ENCODE measurements at regions not wholly inside any gene's neighbourhood (a gene's known extent, or its start where the extent isn't known, plus 50 kb on each side); places are given as distances from the start of the nearest gene placed in this dataset.

DNA sequence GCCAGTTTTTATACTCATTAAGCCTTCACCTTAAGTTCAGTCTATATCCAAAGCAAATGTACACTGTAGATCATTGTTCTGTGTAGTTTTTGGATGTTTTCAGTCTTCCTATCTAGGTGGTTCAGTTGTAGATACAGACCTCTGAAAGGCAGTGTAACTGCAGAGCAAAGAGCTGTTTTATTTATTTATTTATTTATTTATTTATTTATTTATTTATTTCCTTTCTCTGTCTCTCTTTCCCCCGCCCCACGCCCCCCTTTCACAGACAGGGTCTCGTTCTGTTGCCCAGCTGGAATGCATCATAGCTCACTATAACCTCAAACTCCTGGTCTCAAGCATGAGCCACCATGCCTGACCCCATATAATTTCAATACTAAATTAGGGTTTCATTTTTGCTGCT is 281.8 kb upstream of the KLHL1 start:
- no peaks in the 10 kb centered on the region for H3K36me3 Mint-ChIP-seq

DNA sequence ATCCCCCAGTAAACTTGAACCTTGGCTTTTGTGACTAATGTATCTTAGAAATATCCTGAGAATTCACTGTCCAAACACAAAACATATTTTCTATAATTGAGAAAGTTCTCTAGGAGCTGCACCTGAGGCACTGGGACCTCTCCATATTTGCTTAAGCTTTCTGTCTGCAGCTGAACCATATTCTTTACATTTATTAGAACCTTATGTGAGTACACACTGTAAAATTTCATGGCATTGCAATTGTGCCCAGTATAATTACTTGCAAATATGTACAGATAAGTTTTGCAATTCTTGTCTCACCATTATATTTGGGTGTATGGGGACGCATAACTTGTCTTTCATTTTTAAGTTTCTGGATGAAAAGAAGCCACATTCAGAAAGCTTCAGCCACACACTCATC is 280.7 kb upstream of the KLHL1 start:
- H3K27me3 Mint-ChIP-seq: no peaks in the 10 kb centered on the region
- H3K4me3 Mint-ChIP-seq: no peak overlapping the region
- DNase-seq: no peak
- H3K4me1 Mint-ChIP-seq: no peaks in the 10 kb centered on the region
- H3K27ac Mint-ChIP-seq: no peak overlapping the region
- no peaks in the 10 kb centered on the region for H3K9me3 Mint-ChIP-seq
- H3K36me3 Mint-ChIP-seq: no peaks in the 10 kb centered on the region

More for the DNA sequence above, 281.8 kb upstream of the KLHL1 start:
- H3K4me3 Mint-ChIP-seq: no peak overlapping the region
- H3K4me1 Mint-ChIP-seq: no peaks in the 10 kb centered on the region
- no peak for DNase-seq
- H3K27me3 Mint-ChIP-seq: no peaks in the 10 kb centered on the region
- H3K9me3 Mint-ChIP-seq: no peaks in the 10 kb centered on the region
- no peak overlapping the region for H3K27ac Mint-ChIP-seq

DNA sequence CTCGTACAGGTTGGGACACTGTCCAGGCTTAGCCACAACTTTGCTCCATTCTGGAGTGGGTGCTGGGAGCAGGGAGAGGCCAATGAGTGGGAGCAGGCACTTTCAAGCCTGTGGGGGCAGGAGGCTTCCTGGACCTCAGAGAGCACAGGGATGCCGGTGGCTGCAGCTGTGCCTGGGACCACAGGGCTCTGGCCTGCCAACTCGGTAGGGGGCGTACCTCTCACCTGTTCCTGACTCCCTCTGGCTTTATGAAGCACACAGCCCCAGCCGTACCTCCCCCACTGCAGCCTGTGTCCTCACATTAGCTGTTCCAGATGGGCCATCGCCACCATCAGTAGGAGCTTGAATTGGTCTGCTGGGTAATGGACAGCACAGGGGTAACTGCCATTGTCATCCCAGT is 278.7 kb upstream of the KLHL1 start:
- no peak overlapping the region for H3K27ac Mint-ChIP-seq
- no peaks in the 10 kb centered on the region for H3K27me3 Mint-ChIP-seq
- H3K4me1 Mint-ChIP-seq: no peaks in the 10 kb centered on the region
- H3K4me3 Mint-ChIP-seq: no peak overlapping the region
- DNase-seq: no peak
- H3K36me3 Mint-ChIP-seq: no peaks in the 10 kb centered on the region
- H3K9me3 Mint-ChIP-seq: no peaks in the 10 kb centered on the region

DNA sequence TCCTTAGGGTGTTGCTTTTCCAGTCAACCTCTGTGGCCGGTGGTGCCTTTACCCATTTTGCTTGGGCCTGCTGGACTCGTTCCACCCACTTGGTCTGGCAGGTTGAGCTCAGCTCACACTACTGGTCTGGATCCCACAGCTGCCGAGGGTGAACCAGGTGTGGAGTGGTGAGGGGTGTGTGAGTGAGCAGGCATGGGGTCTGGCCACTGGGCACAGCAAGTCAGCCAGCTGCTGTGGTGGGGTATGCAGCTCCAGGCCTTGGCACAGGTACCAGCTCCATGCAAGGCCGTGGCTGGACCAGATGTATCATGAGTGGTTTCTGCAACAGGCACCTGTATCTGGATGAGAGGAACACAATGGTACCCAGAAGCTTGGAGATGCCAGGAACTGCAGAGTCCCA is 277.6 kb upstream of the KLHL1 start:
- Mint-ChIP-seq H3K27me3 (no peaks in the 10 kb centered on the region), H3K4me3 (no peak overlapping the region), H3K9me3 (no peaks in the 10 kb centered on the region), H3K4me1 (no peaks in the 10 kb centered on the region), H3K27ac (no peak overlapping the region), H3K36me3 (no peaks in the 10 kb centered on the region)
- no peak for DNase-seq

DNA sequence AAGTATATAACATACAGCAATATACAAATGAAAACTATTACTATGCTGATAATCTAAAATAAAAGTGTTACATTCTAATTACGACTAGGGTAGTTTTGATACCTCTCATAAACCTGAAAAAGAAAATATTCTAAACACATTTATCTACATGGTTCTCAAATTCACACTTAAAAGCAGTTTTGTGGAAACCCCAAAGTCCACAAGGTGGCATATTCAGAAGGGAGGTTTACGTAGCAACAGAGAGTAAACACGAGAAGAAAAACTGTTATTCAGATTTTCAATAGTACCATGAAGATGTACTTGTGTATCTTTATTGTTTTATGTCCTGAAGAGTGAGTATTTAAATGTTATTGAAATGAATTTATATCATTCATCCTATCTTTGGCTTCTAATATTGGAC is 275.9 kb upstream of the KLHL1 start:
- Mint-ChIP-seq H3K4me3 (no peak overlapping the region), H3K4me1 (no peaks in the 10 kb centered on the region)

DNA sequence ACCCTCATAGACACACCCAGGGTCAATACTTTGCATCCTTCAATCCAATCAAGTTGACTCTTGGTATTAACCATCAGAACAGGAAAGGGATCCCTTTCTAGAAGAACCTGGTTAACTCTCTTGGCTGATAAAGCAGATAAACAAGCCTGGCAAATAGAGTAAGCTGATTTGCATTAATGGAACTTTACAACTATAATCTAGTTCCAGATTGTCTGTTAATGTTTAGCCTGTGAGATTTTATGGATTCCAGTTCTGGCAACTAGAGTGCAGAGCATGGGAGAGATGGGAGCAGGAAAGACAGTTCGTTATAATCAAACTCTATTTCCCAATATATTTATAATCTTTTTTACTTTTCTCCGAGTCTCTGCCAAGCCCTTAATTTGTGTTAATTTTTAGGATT is 272.6 kb upstream of the KLHL1 start:
- Mint-ChIP-seq H3K27ac (no peak overlapping the region), H3K4me3 (no peak overlapping the region), H3K27me3 (no peaks in the 10 kb centered on the region), H3K36me3 (no peaks in the 10 kb centered on the region), H3K4me1 (no peaks in the 10 kb centered on the region), H3K9me3 (no peaks in the 10 kb centered on the region)
- DNase-seq: no peak

More for the DNA sequence above, 275.9 kb upstream of the KLHL1 start:
- Mint-ChIP-seq H3K36me3 (no peaks in the 10 kb centered on the region), H3K9me3 (no peaks in the 10 kb centered on the region), H3K27ac (no peak overlapping the region), H3K27me3 (no peaks in the 10 kb centered on the region)
- no peak for DNase-seq

DNA sequence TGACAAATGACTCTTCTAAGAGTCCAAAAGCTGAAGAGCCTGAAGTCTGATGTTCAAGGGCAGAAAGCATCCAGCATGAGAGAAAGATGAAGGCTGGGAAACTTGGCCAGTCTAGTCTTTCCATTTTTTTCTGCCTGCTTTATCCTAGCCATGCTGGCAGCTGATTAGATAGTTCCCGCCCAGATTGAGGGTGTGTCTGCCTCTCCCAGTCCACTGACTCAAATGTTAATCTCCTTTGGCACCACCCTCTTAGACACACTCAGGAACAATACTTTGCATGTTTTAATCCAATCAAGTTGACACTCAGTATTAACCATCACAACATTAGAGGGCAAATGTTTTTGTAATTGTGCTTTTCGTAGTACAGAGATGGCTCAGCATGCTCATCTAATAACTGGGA is 267.5 kb upstream of the KLHL1 start:
- Mint-ChIP-seq H3K4me1 (no peaks in the 10 kb centered on the region), H3K36me3 (no peaks in the 10 kb centered on the region), H3K9me3 (no peaks in the 10 kb centered on the region), H3K4me3 (no peak overlapping the region), H3K27me3 (no peaks in the 10 kb centered on the region), H3K27ac (no peak overlapping the region)
- no peak for DNase-seq

DNA sequence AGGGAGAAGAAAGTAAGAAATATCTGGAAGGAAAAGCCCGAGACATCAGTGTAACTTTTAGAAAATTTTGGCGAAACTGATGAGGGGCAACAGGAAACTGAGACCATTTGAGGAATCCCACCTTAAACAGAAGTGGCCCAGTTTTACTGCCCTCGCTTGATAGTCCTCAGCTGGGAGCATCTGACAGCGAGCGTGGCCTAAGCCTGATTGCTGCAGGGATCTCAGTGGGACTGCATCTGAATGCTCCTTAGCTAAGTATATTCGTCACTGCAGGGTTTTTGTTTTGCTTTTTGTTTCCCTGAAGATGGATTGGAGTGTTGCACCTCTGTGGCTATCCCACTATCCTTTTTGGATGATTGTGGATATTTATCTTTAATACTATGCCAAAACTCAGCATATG is 262.7 kb upstream of the KLHL1 start:
- Mint-ChIP-seq H3K4me3 (no peak overlapping the region), H3K36me3 (no peaks in the 10 kb centered on the region), H3K27ac (no peak overlapping the region)

DNA sequence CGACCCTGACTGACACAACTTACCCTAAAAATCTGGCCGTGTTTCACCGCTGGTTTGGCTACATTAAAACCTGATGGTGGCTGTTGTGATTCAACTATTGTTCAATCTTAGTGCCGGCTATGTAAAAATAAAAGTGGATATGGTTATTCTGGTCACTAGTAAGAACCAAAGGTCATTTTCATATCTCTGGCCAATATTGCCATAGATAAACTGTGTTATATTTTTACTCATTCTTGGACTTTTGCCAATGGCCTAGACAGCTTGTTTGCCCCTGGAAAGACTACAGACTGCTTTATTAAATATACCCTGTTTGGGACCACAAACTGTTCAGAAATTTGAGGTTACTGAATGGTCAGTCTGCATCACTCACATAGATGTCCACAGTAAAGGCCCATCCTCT is 258.5 kb upstream of the KLHL1 start:
- no peak overlapping the region for H3K4me3 Mint-ChIP-seq
- no peaks in the 10 kb centered on the region for H3K4me1 Mint-ChIP-seq
- no peak for DNase-seq
- no peaks in the 10 kb centered on the region for H3K36me3 Mint-ChIP-seq
- H3K27ac Mint-ChIP-seq: no peak overlapping the region
- no peaks in the 10 kb centered on the region for H3K27me3 Mint-ChIP-seq
- H3K9me3 Mint-ChIP-seq: peaks cover 2% of the 10 kb centered on the region

More for the DNA sequence above, 262.7 kb upstream of the KLHL1 start:
- Mint-ChIP-seq H3K27me3 (no peaks in the 10 kb centered on the region), H3K9me3 (peaks cover 2% of the 10 kb centered on the region), H3K4me1 (no peaks in the 10 kb centered on the region)
- no peak for DNase-seq

DNA sequence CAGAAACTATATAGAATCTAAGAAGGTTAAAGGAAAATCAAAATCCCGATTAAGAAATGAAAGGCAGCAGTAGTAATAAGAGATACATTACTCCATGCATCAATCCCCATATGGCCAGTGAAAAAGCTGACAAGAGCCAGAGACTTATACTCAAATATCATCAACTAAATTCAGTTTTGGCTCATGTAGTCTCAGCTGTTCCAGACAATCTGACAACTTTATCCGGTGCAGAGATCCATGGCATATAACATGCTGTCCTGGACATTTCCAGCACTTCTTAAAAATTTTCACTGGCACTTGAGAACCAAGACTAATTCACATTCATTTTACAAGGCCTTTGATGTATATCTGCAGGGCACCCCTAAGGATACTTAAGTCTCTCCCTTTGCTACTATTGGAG is 255.7 kb upstream of the KLHL1 start:
- H3K36me3 Mint-ChIP-seq: no peaks in the 10 kb centered on the region
- DNase-seq: no peak
- peaks cover 2% of the 10 kb centered on the region for H3K9me3 Mint-ChIP-seq
- no peaks in the 10 kb centered on the region for H3K4me1 Mint-ChIP-seq
- no peak overlapping the region for H3K4me3 Mint-ChIP-seq
- no peaks in the 10 kb centered on the region for H3K27me3 Mint-ChIP-seq
- no peak overlapping the region for H3K27ac Mint-ChIP-seq

DNA sequence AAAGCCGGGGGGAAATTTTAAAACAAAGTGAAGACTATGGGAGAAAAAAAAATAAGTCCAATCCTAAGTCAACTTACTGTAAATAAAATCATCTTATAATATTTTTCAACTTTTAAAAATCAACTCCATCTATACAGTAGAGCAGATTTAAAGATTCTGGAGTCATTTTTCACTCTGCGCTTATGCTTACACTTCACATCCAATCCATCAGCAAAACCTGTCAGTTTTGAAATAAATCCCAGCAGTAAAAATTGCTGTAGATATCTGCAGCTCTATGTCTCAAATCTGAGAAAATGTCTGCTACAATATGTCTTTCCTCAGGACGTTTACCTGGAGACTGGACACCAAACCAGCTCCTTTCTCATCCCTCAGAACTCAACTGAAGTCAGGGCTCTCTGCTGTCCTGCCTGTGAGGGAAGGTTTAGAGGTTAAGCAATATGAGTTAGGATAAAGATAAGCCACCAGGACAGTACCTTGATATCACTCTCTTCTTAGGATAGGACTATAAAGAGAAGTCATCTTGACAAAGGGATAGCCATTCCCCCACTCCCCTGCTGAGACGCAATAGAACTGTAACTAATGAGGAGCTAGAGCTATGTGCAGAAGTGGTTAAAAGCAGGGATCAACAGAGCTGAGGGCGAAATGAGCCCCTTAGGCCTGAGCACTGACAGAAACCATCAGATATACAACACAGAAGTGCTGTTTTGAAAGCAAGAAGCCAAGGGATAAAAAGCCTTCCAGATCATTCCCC is 254.7 kb upstream of the KLHL1 start:
- no peak overlapping the region for H3K27ac Mint-ChIP-seq
- H3K4me3 Mint-ChIP-seq: no peak overlapping the region
- H3K27me3 Mint-ChIP-seq: no peaks in the 10 kb centered on the region
- no peak for DNase-seq
- H3K36me3 Mint-ChIP-seq: no peaks in the 10 kb centered on the region
- H3K9me3 Mint-ChIP-seq: peaks cover 2% of the 10 kb centered on the region
- no peaks in the 10 kb centered on the region for H3K4me1 Mint-ChIP-seq

DNA sequence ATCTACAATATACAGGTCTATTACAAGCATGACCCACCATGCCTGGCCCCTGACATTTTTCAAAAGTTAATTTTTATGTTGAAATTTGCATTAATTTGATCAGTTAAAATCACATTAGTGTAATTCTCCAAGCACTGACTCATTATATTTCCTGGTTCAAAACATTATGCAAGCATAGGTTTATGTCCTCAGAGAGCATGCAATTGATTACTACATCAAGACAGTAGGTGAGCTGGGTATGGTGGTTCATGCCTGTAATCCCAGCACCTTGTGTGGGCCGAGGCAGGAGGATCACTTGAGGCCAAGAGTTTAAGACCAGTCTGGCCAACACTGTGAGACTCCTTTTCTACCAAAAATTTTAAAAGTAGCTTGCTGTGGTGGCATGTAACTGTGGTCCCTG is 248.8 kb upstream of the KLHL1 start:
- Mint-ChIP-seq H3K36me3 (no peaks in the 10 kb centered on the region), H3K27ac (no peak overlapping the region), H3K4me1 (no peaks in the 10 kb centered on the region), H3K4me3 (no peak overlapping the region), H3K27me3 (no peaks in the 10 kb centered on the region), H3K9me3 (no peaks in the 10 kb centered on the region)
- DNase-seq: no peak

DNA sequence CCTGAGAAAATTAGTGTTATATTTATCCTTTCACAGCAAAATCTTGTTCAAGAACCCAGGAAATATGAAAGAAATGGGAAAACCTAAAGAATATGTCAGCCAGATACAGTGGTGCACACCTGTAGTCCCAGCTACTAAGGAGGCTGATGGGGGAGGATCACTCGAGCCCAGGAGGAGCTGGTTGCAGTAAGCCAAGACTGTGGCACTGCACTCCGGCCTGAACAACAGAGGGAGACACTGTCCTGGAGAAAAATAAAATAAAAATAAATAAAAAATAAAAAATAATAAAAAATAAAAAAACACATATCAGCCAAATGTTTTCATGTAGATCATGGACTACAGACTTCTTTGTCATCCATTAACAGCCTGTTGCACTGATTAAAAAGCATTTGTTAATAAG is 244.8 kb upstream of the KLHL1 start:
- DNase-seq: no peak
- Mint-ChIP-seq H3K4me3 (no peak overlapping the region), H3K27me3 (no peaks in the 10 kb centered on the region), H3K36me3 (no peaks in the 10 kb centered on the region), H3K4me1 (no peaks in the 10 kb centered on the region), H3K27ac (no peak overlapping the region), H3K9me3 (no peaks in the 10 kb centered on the region)

DNA sequence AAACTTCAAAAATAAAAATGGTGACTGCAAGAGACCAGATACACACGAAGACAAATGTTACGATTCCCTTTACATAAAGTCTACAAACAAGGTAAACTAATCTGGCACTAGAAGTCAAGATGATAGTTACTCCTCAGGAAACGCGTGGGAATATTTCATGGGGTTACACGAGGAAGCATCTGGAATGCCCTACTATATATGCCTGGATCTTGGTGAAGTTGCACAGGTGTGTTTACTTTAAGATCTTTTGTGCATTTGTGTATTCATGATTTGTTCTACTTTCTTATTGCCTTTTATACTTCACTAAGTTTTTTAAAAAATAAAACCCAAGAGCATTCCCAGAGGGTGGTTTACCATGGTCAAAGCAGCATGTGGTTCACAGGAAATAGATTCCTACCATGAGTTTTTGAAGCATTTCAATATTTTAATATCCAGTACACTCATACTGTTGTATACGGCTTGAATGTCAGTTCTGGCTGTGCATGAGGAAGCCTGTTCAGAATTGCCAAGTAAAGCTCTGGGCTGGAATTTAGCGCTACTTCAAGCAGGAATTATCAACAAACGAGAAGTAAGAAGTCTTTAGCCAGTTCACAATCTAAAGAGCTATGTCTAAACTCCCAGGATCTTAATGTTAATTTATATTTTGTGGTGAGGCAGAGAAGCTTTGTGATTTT is 239.8 kb upstream of the KLHL1 start:
- Mint-ChIP-seq H3K9me3 (no peaks in the 10 kb centered on the region), H3K4me1 (no peaks in the 10 kb centered on the region), H3K27me3 (no peaks in the 10 kb centered on the region), H3K27ac (no peak overlapping the region), H3K36me3 (no peaks in the 10 kb centered on the region), H3K4me3 (no peak overlapping the region)
- no peak for DNase-seq

DNA sequence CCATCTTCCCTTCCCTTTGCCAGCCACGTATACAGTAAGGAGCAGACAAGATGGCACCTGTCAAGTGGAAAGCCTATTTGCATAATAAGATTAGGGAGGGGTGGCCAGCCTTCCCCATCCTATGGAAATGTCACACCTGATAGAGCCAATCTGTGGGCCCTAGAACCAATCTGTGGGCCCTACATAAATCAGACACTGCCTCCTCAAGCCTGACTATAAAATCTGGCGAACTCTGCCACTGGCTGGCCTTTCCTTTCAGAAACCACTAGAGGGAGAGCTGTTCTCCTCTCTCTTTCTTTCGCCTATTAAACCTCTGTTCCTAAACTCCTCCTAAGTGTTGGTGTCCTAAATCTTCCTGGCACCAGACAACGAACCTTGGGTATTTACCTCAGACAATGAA is 231.5 kb upstream of the KLHL1 start:
- H3K27me3 Mint-ChIP-seq: no peaks in the 10 kb centered on the region
- DNase-seq: no peak
- no peak overlapping the region for H3K27ac Mint-ChIP-seq
- no peak overlapping the region for H3K4me3 Mint-ChIP-seq
- H3K36me3 Mint-ChIP-seq: no peaks in the 10 kb centered on the region
- no peaks in the 10 kb centered on the region for H3K4me1 Mint-ChIP-seq
- peaks cover 6% of the 10 kb centered on the region for H3K9me3 Mint-ChIP-seq

DNA sequence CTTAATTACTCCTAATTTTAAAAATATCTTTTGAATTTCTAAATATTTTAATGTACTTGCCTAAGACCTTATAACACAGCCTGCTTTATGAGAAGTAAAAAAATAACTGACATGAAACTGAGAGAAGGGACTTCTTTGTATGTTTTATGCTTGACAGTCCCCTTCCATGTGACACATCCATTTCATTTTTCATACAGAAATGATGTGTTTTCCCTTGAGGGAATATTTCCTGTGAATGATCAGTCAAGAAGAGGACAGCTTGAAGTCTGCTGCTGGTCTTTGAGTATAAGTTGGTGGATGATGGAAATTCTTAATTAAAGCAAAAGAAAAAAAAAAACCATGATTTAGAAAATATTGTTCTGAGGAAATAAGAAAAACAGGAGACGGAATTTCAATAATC is 230.4 kb upstream of the KLHL1 start:
- no peak for DNase-seq
- H3K36me3 Mint-ChIP-seq: no peaks in the 10 kb centered on the region

More for the DNA sequence above, 230.4 kb upstream of the KLHL1 start:
- Mint-ChIP-seq H3K4me1 (no peaks in the 10 kb centered on the region), H3K27ac (no peak overlapping the region), H3K4me3 (no peak overlapping the region), H3K27me3 (no peaks in the 10 kb centered on the region), H3K9me3 (peaks cover 6% of the 10 kb centered on the region)
